IMR-90 (cell line): ENCODE measurements at regions not wholly inside any gene's neighbourhood (a gene's known extent, or its start where the extent isn't known, plus 50 kb on each side); places are given as distances from the start of the nearest gene placed in this dataset.

Source experiments
- CTCF ChIP-seq: conservative IDR thresholded peaks from 2 replicates; pipeline ENCODE4 v1.5.1; 2012; ENCODE audit warnings: mild to moderate bottlenecking, low read depth, low read length, improper control_type of control experiment
- MAFK ChIP-seq: IDR thresholded peaks from 2 replicates; pipeline ENCODE4 v1.6.1; 2012; ENCODE audit warnings: low read depth, low read length, improper control_type of control experiment
- POLR2A ChIP-seq: IDR thresholded peaks from 2 replicates; pipeline ENCODE4 v1.6.1; 2012; ENCODE audit warnings: mild to moderate bottlenecking, low read depth, low read length
- SMC3 ChIP-seq: fragments of 150-350 bp; IDR thresholded peaks from 2 replicates; pipeline ENCODE4 v1.6.1; 2016; ENCODE audit warnings: low read depth, mild to moderate bottlenecking, antibody characterized with exemption, low read length, moderate library complexity
- USF2 ChIP-seq: fragments of 150-350 bp; IDR thresholded peaks from 2 replicates; pipeline ENCODE4 v1.6.1; 2017; ENCODE audit warnings: mild to moderate bottlenecking, antibody characterized with exemption, low read length, low read depth

GRCh38 chr1:218565377-218565776 is 220.2 kb downstream of the TGFB2 start:
- no peak for TF ChIP-seq CTCF
- no peak for TF ChIP-seq SMC3
- no peak for TF ChIP-seq USF2
- TF ChIP-seq MAFK = no peak
- TF ChIP-seq POLR2A = no peak
